Mesothelial cell of epicardium (in vitro differentiated cells): ENCODE measurements at regions not wholly inside any gene's neighbourhood (a gene's known extent, or its start where the extent isn't known, plus 50 kb on each side); places are given as distances from the start of the nearest gene placed in this dataset.

Experiments used
- DNase-seq, 2 experiments: peaks; one replicate each; pipeline ENCODE4 v3.0.0; 2021; ENCODE audit warnings: low spot score in 2 of 2; ENCODE audit not compliant: unreplicated experiment in 2 of 2
- H3K27ac Mint-ChIP-seq: 2 replicates; pipeline ENCODE4 v1.8.0; 2021; ENCODE audit warnings: mixed read lengths
- H3K27me3 Mint-ChIP-seq: 2 replicates; pipeline ENCODE4 v1.8.0; 2021; ENCODE audit warnings: low read depth, mixed read lengths
- H3K36me3 Mint-ChIP-seq: 2 replicates; pipeline ENCODE4 v1.8.0; 2021; ENCODE audit warnings: mixed read lengths
- H3K4me1 Mint-ChIP-seq: 2 replicates; pipeline ENCODE4 v1.8.0; 2021; ENCODE audit warnings: mixed read lengths
- H3K4me3 Mint-ChIP-seq: 2 replicates; pipeline ENCODE4 v1.8.0; 2021; ENCODE audit warnings: mild to moderate bottlenecking, moderate library complexity, mixed read lengths
- H3K9me3 Mint-ChIP-seq: 2 replicates; pipeline ENCODE4 v1.8.0; 2021; ENCODE audit warnings: mixed read lengths
- TF ChIP-seq, protein P1 (sequence below): fragments of 200-600 bp; sonication (generic); IDR thresholded peaks from one replicate; pipeline ENCODE4 v1.5.0; 2021; ENCODE audit warnings: antibody characterized with exemption; ENCODE audit not compliant: unreplicated experiment

DNA sequence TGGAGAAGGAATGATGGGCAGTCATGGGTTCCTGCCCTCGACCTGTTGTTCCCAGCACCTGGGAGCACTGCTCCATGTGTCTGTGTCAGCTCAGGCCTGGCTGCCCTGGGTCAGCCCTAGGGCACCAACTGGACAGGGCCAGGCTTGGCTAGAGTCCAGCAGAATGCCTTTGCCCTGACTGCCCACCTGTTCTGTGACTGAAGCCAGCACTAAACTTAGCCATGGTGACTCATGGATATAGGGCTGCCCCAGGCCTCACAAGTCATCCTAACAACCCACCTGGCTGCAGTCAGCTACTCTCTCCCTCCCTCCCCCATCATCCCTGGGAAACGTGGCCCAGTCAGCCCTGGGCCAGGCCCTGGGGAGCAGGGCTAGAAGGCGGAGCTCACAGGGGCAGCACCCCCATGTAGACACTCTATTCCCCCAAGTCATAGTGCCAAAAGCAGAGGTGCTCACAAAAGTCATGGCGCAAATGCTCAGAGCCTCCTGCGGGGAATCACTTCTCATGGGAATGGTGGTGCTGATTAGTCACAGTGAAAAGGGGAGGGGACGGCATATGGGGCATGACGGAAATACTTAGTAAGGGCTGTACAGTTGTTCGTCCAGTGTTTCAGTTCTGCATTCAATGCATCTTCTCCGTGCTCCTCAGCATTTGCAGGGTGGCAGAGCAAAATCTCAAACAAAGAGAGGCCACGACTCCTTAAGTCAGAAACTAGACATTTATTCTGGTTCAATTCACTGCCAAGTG is 52.0 kb upstream of the NTF3 start:
- DNase-seq, result no peak
- peaks cover 3% of the 10 kb centered on the region for H3K9me3 Mint-ChIP-seq
- TF ChIP-seq, protein P1, sequence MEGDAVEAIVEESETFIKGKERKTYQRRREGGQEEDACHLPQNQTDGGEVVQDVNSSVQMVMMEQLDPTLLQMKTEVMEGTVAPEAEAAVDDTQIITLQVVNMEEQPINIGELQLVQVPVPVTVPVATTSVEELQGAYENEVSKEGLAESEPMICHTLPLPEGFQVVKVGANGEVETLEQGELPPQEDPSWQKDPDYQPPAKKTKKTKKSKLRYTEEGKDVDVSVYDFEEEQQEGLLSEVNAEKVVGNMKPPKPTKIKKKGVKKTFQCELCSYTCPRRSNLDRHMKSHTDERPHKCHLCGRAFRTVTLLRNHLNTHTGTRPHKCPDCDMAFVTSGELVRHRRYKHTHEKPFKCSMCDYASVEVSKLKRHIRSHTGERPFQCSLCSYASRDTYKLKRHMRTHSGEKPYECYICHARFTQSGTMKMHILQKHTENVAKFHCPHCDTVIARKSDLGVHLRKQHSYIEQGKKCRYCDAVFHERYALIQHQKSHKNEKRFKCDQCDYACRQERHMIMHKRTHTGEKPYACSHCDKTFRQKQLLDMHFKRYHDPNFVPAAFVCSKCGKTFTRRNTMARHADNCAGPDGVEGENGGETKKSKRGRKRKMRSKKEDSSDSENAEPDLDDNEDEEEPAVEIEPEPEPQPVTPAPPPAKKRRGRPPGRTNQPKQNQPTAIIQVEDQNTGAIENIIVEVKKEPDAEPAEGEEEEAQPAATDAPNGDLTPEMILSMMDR, result no peak
- H3K36me3 Mint-ChIP-seq, result no peaks in the 10 kb centered on the region
- H3K27ac Mint-ChIP-seq, result no peak overlapping the region
- H3K4me3 Mint-ChIP-seq, result no peak overlapping the region
- H3K4me1 Mint-ChIP-seq, result peaks cover 14% of the 10 kb centered on the region
- peaks cover 52% of the 10 kb centered on the region for H3K27me3 Mint-ChIP-seq
